AG04450 (cell line): ENCODE measurements at regions not wholly inside any gene's neighbourhood (a gene's known extent, or its start where the extent isn't known, plus 50 kb on each side); places are given as distances from the start of the nearest gene placed in this dataset.
"Not testable (repeated sequence)": the region's sequence is repeated elsewhere in the genome, so short reads cannot be mapped to it uniquely, and the experiment has no call there.

Experiments used
- CTCF ChIA-PET: fragments of 300-600, 350-600 bp; formaldehyde crosslinking; extraction: SDS; loops from one replicate; lab custom pipeline; 2022; ENCODE audit warnings: antibody characterized with exemption, inconsistent platforms; lab: Charles Lee
- POLR2A ChIA-PET: fragments of 350-600 bp; formaldehyde crosslinking; extraction: SDS; loops from one replicate; lab custom pipeline; 2021; ENCODE audit warnings: antibody characterized with exemption, inconsistent platforms; lab: Yijun Ruan, JAX
- DNase-seq: peaks from one replicate; pipeline ENCODE4 v3.0.0-alpha.2; 2011; ENCODE audit warnings: low read depth, low spot score
- H3K27ac ChIP-seq: one replicate; pipeline ENCODE4 v1.5.1; 2012; ENCODE audit warnings: low read depth, low read length, control low read depth
- H3K27me3 ChIP-seq: one replicate; pipeline ENCODE4 v1.6.0; 2012; ENCODE audit warnings: low read length; ENCODE audit not compliant: control insufficient read depth, insufficient read depth
- H3K4me3 ChIP-seq: 2 replicates; pipeline ENCODE4 v1.5.1; 2011; ENCODE audit warnings: mild to moderate bottlenecking, low read depth, low read length, control low read depth
- H3K9me3 ChIP-seq: 2 replicates; pipeline ENCODE4 v1.5.1; 2012; ENCODE audit warnings: low read length; ENCODE audit not compliant: control insufficient read depth, insufficient read depth
- CTCF ChIP-seq: IDR thresholded peaks from 2 replicates; pipeline ENCODE4 v1.5.1; 2011; ENCODE audit warnings: low read depth, low read length, control low read depth, inconsistent platforms

GRCh38 chr3:78337801-78338211 lies 1297.9 kb downstream of the ROBO2 start:
- TF ChIP-seq CTCF: no peak
- CTCF ChIA-PET: no interaction called here
- DNase-seq: no peak
- Histone ChIP-seq H3K4me3 (no peak overlapping the region), H3K27me3 (no peaks in the 10 kb centered on the region), H3K9me3 (no peaks in the 10 kb centered on the region), H3K27ac (no peak overlapping the region)
- POLR2A ChIA-PET: no interaction called here

DNA sequence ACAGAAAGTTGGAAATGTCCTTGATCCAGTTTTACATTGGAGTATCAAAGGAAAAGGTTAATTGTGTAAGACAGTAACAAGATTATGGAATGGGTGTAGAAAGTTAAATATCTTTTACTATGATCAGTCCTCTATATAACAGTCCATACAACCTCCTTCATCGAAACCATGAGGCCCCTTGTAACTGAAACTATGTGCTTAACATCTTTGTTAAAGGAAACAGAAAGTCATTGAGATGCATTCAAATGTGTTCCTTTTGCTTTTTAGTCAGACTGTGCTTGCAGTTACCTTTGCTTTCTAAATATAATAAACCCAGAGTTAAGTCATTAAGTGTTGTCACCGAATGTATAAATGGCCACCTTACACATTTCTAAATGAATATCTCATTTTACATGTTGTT lies 1298.5 kb downstream of the ROBO2 start:
- ChIA-PET CTCF (no interaction called here), POLR2A (no interaction called here)
- H3K9me3 ChIP-seq: no peaks in the 10 kb centered on the region
- H3K4me3 ChIP-seq: no peak overlapping the region
- H3K27me3 ChIP-seq: no peaks in the 10 kb centered on the region
- no peak overlapping the region for H3K27ac ChIP-seq
- no peak for DNase-seq
- TF ChIP-seq CTCF: no peak

DNA sequence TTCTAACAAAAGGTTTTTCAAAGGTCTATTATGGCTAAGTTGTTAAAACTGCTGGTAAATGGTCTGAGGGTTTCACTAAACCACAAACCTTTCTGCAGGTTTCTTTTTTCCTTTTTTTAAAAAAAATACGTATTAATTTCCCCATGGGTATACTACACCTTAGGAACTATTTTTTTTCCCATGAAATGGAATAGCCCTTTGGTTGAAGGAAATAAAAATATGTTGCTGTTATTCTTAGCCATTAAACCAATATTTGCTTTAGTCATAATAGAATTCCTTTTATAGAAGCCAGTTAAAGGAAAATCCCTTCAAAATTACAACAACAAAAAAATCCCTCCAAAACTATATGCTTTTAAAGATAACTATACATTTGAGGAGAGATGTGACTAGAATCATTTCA lies 1303.3 kb downstream of the ROBO2 start:
- CTCF ChIA-PET: no interaction called here
- no peaks in the 10 kb centered on the region for H3K9me3 ChIP-seq
- no peak overlapping the region for H3K4me3 ChIP-seq
- H3K27me3 ChIP-seq: no peaks in the 10 kb centered on the region
- POLR2A ChIA-PET: no interaction called here
- no peak for DNase-seq
- no peak overlapping the region for H3K27ac ChIP-seq
- TF ChIP-seq CTCF: no peak

GRCh38 chr3:78344267-78344666 lies 1304.4 kb downstream of the ROBO2 start:
- H3K27me3 ChIP-seq, H3K4me3 ChIP-seq, CTCF ChIA-PET, H3K9me3 ChIP-seq, H3K27ac ChIP-seq, DNase-seq, POLR2A ChIA-PET: not testable (repeated sequence)

DNA sequence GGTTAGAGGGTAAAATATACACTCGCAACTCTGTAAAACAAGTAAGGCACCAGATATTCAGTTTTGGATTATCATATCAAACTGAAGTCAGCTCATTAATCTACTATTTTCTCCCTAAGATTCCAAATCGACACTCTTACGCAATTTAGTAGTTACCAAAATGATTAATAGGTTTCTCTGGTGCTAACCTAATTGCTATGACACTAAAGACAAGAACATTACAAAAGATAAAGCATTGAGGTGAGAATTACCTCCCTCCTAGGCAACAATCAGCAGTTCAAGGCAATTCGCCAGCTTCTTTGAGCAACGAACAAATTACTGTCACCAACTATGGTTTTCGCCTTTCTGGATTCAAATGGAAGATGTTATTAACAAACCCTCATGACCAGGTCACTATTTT lies 1305.0 kb downstream of the ROBO2 start:
- H3K27ac ChIP-seq: no peak overlapping the region
- POLR2A ChIA-PET: no interaction called here
- DNase-seq: no peak
- CTCF ChIA-PET: no interaction called here
- TF ChIP-seq CTCF: no peak
- H3K9me3 ChIP-seq: no peaks in the 10 kb centered on the region
- H3K27me3 ChIP-seq: no peaks in the 10 kb centered on the region
- no peak overlapping the region for H3K4me3 ChIP-seq

DNA sequence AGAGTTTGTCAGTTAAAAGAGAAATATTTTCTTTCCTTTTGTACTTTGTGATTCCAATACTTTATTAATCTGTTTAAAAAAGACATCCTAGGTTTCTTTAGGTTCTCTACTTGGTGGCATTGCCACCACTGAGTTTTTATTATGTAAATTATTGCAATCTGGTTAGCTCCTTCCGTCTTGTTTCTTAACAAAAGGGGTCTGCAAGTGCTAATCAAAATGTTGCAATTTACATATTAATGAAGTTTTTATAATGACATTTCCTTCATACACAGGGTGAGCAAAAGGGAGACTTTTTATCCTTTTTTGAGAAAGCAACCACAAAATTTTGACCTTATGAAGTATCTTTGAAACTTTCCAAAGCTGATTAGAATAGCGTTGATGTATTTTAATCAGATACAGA lies 1307.3 kb downstream of the ROBO2 start:
- ChIA-PET POLR2A (no interaction called here), CTCF (no interaction called here)
- Histone ChIP-seq H3K27me3 (no peaks in the 10 kb centered on the region), H3K4me3 (no peak overlapping the region), H3K9me3 (no peaks in the 10 kb centered on the region), H3K27ac (no peak overlapping the region)
- DNase-seq: no peak
- TF ChIP-seq CTCF: no peak
